ENCODE measurements at regions not wholly inside any gene's neighbourhood (a gene's known extent, or its start where the extent isn't known, plus 50 kb on each side); places are given as distances from the start of the nearest gene placed in this dataset.
A peak's percentile ranks its signal among the peaks of the same experiment; 100 is the strongest.
"Not testable (repeated sequence)": the region's sequence is repeated elsewhere in the genome, so short reads cannot be mapped to it uniquely, and the experiment has no call there.

GRCh38 chr18:53920312-53921075 lies 304.0 kb downstream of the MBD2 start:
- DNase-seq, result no peak

- DNase-seq, result no peak
Observed at GRCh38 chr18:53918091-53918490, 306.4 kb downstream of the MBD2 start.

- DNase-seq, result no peak
Observed at GRCh38 chr18:53911200-53911599, 313.3 kb downstream of the MBD2 start.

DNA sequence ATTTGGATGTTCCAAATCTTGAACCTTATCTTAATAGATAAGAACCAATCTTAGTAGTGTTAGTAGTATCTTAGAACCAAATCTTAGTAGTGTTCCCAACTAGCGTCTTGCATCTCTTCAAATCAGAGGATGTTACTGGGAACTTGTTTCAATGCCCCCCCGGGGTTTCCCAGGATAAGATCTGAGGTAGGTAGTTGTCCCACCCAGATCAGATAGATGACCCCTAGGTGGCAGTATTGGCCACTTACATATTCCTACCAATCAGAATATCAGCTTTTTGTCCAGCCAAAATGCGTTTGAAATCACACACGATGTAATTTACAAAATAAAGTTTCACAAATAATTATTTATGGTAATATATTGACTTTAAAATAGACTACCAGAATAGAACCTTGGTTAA lies 314.8 kb downstream of the MBD2 start:
- DNase-seq, result no peak

GRCh38 chr18:53907921-53908320 lies 316.5 kb downstream of the MBD2 start:
- no peak for DNase-seq

DNA sequence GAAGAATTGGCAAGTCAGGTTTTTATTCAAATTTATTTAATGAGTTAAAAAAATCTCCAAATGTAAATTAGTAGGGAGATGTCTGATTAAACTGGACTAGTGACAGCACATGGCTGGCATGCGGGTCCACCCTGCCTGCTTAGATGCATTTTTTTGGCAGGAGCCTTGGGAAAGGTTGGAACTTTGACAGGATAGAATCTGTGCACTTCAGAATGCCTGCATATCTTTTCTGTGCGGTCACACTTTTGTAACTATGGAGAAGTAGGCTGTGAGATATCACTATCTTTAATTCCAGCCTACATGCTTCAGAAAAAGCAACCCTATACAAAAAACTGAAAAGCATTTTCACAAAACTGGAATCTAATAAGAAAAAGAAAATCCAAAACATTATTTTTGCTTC lies 317.8 kb downstream of the MBD2 start:
- DNase-seq, result no peak

DNA sequence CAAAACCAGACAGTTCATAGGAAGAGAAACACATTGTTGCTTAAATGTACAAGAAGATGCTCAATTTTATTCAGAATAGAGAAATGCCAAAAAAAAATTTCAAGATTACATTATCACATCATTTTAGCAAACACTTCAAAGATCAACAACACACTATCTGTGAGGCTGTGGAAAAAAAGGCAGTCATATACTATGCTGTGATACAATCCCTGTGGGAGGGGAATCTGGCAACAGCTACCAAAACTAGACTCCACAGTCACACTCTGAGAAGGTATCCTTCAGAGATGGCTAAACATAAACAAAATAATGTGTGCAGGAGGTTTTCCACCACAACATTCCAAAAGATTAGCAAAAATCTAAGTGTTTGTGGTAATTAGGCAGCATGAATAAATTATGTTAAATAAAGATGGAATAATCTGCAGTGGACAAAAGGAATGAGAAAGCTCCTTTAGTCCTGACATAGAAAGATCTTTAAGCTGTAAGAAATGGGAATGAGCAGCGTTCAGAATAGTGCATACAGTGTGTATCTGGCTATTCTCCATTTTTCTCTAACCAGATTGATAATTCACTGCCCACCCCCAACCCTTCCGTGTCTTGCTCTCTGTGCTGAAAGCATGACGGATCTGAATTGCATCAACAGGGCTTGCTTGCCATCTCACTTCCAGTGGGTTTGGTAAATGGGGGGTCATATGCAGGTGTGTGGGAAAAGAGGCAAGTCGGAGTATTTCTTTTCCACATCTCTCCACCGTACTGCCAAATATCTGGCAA lies 329.6 kb downstream of the MBD2 start:
- DNase-seq, result no peak

GRCh38 chr18:53887447-53887846 lies 337.0 kb downstream of the MBD2 start:
- no peak for DNase-seq

DNA sequence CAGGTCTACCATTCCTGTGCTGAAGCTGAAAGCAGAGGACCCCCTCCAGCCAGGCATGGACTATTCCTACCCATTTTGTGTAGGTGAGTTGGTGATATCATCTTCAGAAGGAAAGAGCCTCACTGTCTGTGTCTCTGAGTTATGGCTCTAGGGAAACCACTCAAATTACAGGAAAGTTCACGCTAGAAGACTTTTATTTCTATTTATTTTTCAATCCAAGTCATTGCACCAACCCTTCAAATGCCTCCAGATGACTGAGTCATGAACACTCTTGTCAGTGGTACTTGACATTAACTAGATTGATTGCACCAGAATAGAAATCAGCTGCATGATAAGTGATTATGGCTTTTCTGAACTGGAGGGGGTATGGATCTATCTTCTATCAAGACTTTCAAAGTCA lies 338.4 kb downstream of the MBD2 start:
- DNase-seq, result no peak

DNA sequence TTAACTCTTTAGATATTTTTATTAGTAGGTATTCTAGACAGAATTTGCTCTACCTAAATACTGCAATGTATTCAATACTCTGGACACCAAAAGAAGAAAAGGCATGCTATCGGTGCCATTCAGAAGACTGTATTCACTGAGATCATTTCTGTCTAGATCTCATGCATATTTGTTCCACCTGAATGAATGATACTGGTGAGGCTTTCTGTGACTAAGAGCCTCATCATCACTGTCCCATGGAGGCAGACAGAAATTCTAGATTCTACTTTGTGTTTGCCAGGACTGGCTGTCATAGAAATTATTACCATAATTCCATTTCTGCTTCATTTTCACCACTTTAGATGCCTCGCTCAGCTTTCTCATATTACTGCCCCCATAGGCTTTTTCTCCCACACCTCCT lies 340.7 kb downstream of the MBD2 start:
- no peak for DNase-seq

DNA sequence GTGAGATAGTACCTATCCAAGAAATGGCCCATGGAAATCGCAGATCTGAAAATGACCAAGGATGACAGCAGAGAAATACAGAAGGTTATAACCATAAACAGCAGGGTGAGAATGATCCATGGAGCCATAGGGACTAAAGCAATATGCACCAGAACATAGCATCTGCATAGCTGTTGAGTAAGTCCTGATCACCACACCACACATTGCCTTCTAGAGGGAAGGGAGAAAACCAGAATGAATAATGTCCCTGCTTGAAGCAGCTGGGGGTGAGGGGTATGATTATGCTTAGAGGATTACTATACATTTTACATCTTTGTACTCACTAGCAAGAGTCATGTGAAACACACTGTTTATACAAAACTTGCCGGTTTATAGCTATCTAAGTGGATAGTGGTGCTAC lies 350.4 kb downstream of the MBD2 start:
- DNase-seq, result no peak

GRCh38 chr18:53864770-53865169 lies 359.7 kb downstream of the MBD2 start:
- no peak for DNase-seq

DNA sequence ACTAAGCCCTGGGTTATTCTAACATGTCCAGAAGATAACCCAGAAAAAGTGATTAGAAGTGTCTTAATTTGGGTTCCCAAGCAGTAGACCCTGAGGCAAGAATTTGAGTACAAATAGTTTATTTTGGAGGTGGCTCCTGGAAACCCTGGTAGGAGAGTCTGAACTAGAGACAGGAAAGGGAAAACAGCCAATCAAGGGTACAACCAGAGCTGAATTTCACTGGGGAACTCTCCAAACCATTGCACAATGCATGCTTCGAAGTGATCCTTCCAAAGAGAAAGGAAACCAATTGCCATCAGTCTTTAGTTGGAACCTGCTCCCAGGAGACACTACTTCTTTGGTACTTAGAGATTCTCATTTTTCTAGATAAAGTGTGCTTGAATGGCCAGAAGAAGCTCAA lies 361.5 kb downstream of the MBD2 start:
- no peak for DNase-seq

DNA sequence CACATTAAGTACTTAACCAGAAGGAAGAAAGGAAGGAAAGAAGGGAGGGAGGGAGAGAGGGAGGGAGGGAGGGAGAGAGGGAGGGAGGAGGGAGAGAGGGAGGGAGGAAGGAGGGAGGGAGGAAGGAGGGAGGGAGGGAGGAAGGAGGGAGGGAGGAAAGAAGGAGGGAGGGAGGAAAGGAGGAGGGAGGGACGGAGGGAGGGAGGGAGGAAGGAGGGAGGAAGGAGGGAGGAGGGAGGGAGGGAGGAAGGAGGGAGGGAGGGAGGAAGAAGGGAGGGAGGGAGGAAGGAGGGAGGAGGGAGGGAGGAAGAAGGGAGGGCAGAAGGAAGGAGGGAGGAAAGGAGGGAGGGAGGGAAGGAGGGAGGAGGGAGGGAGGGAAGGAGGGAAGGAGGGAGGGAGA lies 363.3 kb downstream of the MBD2 start:
- no peak for DNase-seq

DNA sequence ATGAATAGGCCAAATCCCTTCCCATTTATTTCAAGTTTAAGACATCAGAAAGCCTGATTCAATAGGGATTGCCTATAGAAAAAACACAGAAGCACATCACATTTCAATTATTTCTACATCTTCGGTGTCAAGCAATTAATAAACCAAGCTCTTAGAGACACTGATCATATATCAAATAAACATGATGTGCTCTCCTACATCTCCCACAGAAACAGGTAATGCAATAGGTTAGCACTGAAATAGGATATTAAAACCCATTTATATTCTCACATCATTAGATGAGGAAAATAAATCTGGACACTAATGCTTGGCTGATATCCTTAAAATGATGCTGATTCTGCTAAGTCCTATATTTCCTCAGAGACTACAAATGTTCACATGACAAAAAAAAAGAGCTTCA lies 364.7 kb downstream of the MBD2 start:
- DNase-seq, result no peak

DNA sequence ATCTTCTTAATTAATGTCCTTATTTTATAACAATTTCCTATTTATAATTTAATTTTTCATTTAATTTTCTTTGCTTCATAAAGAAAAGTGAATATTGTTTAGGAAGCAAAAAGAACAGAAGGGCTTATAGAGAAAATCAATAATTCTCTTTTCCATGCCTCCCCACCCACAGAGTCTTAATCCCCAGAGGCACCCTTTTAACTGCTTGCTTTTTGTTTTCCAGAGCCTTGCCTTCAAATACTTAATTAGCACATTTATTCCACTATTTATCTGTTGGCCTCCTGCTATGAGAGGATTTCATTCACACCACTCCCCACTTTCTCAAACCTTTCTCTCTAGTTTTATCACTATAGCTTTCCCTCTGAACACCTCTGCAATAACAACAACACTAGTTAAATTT lies 373.6 kb downstream of the MBD2 start:
- peak; percentile 7 for DNase-seq

DNA sequence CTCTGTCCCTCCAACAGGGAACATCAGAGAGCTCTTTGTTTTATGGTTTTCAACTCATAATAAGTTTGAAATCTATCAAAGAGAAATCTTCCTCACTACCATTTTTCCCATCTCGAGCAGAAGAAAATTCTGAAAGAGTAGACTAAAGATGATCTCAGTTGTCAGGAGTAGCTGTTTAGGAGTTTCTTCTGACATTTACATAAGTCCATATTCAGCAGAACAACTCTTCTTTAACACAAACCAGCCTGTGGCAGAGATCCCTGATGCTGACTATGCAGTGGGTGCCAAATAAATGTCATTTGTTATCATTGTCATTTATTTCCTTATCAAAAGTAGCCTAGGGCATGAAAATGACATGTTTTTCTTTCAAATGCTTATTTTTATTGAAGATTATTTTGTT lies 380.7 kb downstream of the MBD2 start:
- DNase-seq, result no peak

DNA sequence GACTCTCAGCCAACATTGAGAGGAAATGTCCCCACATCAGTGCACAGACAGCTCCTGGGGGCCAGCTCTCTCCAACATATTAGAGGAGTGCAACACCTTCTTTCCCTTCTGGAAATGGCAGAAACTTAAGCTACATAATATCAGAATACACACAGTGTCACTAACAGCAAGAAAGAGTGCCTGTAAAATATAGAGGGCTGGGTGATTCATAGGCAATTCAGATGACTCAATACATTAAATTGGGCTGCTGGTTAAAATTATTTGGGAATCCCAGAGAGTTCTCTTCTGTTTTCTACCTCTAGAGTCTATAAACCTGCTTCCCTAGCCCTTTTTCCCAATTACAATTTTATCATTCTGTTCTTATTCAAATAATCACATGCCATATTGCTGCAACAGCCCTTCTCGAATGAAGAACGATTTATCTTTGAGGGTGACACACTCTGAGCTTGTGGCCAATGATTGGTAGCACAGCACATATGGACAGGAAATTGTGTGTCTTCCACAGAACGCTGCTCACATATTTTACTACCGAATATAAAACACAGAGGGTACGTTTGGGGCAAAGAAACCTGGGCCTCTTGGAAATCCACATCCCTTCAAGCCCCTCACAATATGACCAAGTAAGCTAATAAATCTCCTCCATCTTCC lies 381.2 kb downstream of the MBD2 start:
- no peak for DNase-seq

DNA sequence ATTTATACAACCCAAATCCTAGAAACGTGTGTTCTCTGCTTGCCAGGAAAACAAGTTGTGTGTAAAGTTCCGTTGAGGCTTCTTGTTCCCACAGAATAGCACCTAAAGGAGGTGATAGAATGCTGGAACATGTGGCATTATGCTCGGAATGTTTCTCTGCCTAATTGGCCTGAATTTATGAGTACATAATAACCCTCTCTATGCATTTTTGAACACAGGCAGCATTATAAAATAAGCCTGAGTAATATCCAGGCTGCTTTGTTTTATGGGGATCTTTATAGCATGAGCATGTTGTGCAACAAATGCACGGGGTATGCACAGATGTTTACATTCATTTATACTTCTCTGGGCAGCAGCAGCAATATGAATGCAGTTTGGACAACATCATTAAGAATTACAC lies 385.7 kb downstream of the MBD2 start:
- no peak for DNase-seq

- not testable (repeated sequence) for DNase-seq
Observed at GRCh38 chr18:53821141-53821540, 403.3 kb downstream of the MBD2 start.

GRCh38 chr18:53819671-53820070 lies 404.8 kb downstream of the MBD2 start:
- no peak for DNase-seq

DNA sequence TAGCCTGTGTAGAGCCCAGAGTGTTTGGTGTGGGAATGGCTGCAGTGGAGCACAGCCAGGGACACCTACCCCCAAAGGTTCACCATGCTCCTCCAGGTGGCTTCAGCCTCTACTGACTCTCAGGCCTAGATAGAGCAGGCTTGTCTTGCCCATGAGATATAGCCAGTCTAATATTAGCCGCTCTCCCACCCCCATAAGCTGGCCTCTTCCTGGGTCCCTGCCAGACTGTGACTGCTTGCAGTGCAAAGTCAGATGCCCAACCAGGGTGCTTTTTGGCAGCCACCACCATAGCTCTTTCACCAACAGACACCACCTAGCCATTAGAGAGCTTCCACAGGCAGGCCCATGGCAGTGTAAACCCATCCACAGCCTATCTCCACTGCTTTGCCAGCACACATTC lies 405.3 kb downstream of the MBD2 start:
- no peak for DNase-seq

DNA sequence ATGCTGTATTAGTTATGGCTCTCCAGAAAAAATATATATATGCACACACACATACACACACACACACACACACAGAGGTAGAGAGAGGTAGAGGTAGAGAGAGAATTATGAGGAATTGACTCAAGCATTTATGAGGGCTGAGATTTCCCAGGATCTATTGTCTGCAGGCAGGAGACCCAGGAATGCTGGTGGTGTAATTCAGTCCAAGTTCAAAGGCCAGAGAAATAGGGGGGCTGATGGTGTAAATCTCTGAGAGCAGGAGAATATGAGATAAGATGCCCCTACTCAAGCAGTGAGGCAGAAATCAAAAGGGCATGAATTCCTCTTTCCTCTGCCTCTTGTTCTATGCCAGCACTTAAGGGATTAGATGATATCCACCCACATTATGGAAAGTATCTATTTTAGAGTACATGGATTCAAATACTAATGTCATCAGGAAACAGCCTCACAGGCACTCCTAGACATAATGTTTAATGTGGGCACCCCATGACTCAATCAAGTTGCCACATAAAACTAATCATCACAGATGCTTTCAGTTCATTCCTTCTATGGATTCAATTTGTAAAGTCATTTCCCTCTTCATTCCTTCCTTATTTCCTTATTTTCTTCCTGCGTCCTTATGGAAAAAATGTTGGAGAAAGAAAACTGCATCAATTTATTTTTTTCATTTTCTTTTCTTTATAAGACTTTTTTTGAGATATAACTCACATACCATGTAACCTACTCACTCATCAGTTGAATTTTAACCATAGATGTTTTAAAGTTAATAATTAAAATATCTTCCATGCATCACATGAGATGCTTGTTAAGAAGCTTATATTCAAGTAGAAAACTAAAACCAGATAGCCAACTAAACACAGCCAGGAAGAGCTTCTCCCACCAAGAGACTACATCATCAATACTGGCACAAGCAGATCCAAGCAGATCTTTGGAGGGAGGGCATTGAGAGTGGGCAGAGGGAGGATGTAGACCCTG lies 406.2 kb downstream of the MBD2 start:
- no peak for DNase-seq
